ENCODE measurements at regions not wholly inside any gene's neighbourhood (a gene's known extent, or its start where the extent isn't known, plus 50 kb on each side); places are given as distances from the start of the nearest gene placed in this dataset.

DNA sequence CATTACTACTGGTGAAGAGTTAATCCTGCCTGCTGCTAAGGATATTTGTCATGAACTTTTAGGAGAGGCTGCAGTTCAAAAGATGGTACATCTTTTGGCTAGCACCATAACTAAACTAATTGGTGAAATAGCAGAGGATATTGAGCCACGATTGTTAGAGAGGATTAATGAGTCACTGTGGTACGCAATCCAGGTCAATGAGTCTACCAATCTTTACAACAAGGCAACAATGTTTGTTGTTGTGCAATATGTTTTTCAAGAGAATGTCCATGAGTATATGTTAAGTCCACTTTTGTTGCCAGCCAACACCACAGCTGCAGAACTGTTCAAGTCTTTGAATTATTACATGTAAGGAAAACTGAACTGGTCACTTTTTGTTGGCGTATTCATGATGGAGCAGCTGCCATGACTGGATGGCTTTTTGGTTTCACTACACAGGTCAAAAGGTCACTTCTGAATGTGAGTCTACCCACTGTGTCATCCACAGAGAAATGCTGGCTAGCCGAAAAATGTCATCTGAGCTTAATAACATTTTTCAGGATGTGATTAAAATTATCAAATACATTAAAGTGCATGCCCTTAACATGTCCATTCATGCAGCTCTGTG lies 402.6 kb upstream of the KIF2B start:
- no peak overlapping the region for H3K4me3 Mint-ChIP-seq (ENCODE audit: unreplicated experiment)
- H3K9me3 Mint-ChIP-seq (ENCODE audit: unreplicated experiment) = no peaks in the 10 kb centered on the region
- no peaks in the 10 kb centered on the region for H3K27me3 Mint-ChIP-seq (ENCODE audit: unreplicated experiment)
- H3K4me1 Mint-ChIP-seq (ENCODE audit: unreplicated experiment) = no peaks in the 10 kb centered on the region
- TF ChIP-seq, protein P1, sequence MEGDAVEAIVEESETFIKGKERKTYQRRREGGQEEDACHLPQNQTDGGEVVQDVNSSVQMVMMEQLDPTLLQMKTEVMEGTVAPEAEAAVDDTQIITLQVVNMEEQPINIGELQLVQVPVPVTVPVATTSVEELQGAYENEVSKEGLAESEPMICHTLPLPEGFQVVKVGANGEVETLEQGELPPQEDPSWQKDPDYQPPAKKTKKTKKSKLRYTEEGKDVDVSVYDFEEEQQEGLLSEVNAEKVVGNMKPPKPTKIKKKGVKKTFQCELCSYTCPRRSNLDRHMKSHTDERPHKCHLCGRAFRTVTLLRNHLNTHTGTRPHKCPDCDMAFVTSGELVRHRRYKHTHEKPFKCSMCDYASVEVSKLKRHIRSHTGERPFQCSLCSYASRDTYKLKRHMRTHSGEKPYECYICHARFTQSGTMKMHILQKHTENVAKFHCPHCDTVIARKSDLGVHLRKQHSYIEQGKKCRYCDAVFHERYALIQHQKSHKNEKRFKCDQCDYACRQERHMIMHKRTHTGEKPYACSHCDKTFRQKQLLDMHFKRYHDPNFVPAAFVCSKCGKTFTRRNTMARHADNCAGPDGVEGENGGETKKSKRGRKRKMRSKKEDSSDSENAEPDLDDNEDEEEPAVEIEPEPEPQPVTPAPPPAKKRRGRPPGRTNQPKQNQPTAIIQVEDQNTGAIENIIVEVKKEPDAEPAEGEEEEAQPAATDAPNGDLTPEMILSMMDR (IDR thresholded peaks at IDR 0.05) = no peak
- no peaks in the 10 kb centered on the region for H3K36me3 Mint-ChIP-seq (ENCODE audit: unreplicated experiment)
- H3K27ac Mint-ChIP-seq (ENCODE audit: unreplicated experiment) = no peak overlapping the region
- DNase-seq (ENCODE audit: extremely low spot score, unreplicated experiment) = no peak

DNA sequence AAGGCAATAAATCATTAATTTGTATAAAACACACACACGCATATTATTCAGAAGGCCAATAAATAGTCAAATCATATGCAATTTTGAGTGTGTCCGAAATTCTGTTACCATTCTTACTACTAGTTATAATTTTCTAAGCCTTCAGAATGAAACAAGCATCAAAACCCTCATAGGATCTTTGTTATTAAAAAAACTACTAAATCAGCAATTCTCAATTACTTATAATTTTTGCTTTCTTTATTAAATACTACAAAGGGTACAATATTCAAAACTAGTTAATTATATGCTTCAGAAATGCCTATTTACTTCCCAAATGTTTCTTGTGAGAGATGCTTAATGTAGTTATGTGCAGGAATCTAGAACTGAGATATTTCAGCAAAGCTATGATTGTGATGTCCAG lies 413.1 kb upstream of the KIF2B start:
- Mint-ChIP-seq H3K4me1 (ENCODE audit: unreplicated experiment) (no peaks in the 10 kb centered on the region), H3K27ac (ENCODE audit: unreplicated experiment) (no peak overlapping the region), H3K27me3 (ENCODE audit: unreplicated experiment) (no peaks in the 10 kb centered on the region), H3K36me3 (ENCODE audit: unreplicated experiment) (no peaks in the 10 kb centered on the region), H3K4me3 (ENCODE audit: unreplicated experiment) (no peak overlapping the region), H3K9me3 (ENCODE audit: unreplicated experiment) (peaks cover 17% of the 10 kb centered on the region)
- no peak for DNase-seq (ENCODE audit: extremely low spot score, unreplicated experiment)
- TF ChIP-seq, protein P1 (IDR thresholded peaks at IDR 0.05) = no peak

DNA sequence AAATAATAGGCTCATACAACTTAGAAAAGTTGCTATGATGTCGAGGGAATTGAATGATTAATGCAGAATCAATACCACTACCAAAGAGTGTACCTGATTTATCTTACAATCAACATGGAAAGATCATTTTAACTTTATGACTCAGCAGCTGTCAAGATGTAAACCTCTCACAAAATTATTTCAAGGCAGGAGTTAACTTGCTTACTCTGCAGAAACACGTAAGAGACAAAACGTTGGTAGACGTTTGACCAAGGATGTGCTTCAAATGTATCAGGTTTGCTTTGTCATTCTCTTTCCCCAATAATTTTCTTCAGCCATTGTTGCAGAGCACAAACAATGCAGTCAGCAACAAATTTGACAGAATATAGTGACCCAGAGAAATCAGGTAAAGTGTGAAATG lies 415.8 kb upstream of the KIF2B start:
- H3K27ac Mint-ChIP-seq (ENCODE audit: unreplicated experiment) = no peak overlapping the region
- no peaks in the 10 kb centered on the region for H3K27me3 Mint-ChIP-seq (ENCODE audit: unreplicated experiment)
- DNase-seq (ENCODE audit: extremely low spot score, unreplicated experiment) = no peak
- TF ChIP-seq, protein P1 (IDR thresholded peaks at IDR 0.05) = no peak
- H3K4me1 Mint-ChIP-seq (ENCODE audit: unreplicated experiment) = no peaks in the 10 kb centered on the region
- H3K9me3 Mint-ChIP-seq (ENCODE audit: unreplicated experiment) = peaks cover 17% of the 10 kb centered on the region
- no peaks in the 10 kb centered on the region for H3K36me3 Mint-ChIP-seq (ENCODE audit: unreplicated experiment)
- H3K4me3 Mint-ChIP-seq (ENCODE audit: unreplicated experiment) = no peak overlapping the region

DNA sequence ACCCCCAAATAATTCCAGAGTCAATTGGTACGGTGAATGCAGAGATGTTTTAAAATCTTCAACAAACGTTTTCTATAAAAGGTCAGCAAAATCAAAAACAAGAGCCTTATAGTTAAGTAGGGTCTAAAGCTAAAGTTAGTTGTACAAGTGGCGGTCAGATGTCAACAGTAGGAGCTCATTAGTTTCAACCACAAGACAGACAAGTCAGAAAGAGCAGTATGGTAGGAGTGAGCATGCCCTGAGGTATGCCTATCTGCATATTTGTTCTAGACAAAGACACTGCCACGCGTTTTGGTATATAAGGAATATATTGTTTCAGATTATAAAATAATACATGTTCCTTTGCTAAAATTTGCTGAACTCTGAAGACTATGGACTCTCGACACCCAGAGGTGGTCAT lies 431.5 kb upstream of the KIF2B start:
- H3K4me1 Mint-ChIP-seq (ENCODE audit: unreplicated experiment) = no peaks in the 10 kb centered on the region
- no peak for DNase-seq (ENCODE audit: extremely low spot score, unreplicated experiment)
- no peaks in the 10 kb centered on the region for H3K36me3 Mint-ChIP-seq (ENCODE audit: unreplicated experiment)
- H3K4me3 Mint-ChIP-seq (ENCODE audit: unreplicated experiment) = no peak overlapping the region
- peaks cover 2% of the 10 kb centered on the region for H3K27me3 Mint-ChIP-seq (ENCODE audit: unreplicated experiment)
- no peak overlapping the region for H3K27ac Mint-ChIP-seq (ENCODE audit: unreplicated experiment)
- no peaks in the 10 kb centered on the region for H3K9me3 Mint-ChIP-seq (ENCODE audit: unreplicated experiment)
- TF ChIP-seq, protein P1 (IDR thresholded peaks at IDR 0.05) = no peak

DNA sequence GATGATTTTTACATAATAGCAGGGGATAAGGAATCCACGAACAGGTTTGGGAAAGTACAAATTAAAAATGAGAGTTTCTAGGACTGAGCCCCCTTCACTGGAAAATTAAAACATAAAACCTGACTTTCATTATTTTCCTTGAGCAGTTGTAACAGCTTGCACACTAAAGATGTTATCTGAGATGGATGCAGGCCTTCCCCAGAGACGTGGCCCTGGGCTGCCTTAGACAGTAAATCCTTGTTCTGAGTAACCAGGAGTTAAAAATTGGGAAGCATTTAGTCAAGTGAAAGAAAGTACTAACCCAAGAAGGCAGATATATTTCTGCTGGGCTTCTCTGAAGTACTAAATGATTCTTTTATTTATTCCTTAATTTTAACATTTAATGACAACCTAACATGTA lies 432.2 kb upstream of the KIF2B start:
- Mint-ChIP-seq H3K9me3 (ENCODE audit: unreplicated experiment) (no peaks in the 10 kb centered on the region), H3K4me3 (ENCODE audit: unreplicated experiment) (no peak overlapping the region), H3K4me1 (ENCODE audit: unreplicated experiment) (no peaks in the 10 kb centered on the region), H3K27ac (ENCODE audit: unreplicated experiment) (no peak overlapping the region), H3K36me3 (ENCODE audit: unreplicated experiment) (no peaks in the 10 kb centered on the region), H3K27me3 (ENCODE audit: unreplicated experiment) (no peaks in the 10 kb centered on the region)
- no peak for DNase-seq (ENCODE audit: extremely low spot score, unreplicated experiment)
- TF ChIP-seq, protein P1 (IDR thresholded peaks at IDR 0.05) = no peak

Data from osteocyte (in vitro differentiated cells).